HG03521 (cell line): ENCODE measurements at regions not wholly inside any gene's neighbourhood (a gene's known extent, or its start where the extent isn't known, plus 50 kb on each side); places are given as distances from the start of the nearest gene placed in this dataset.
"Not testable (repeated sequence)": the region's sequence is repeated elsewhere in the genome, so short reads cannot be mapped to it uniquely, and the experiment has no call there.

Source experiments
- ATAC-seq: cut with Tn5 transposase; IDR thresholded peaks from one replicate; pipeline ENCODE4 v1.9.1; 2021; ENCODE audit warnings: mild to moderate bottlenecking, moderate library complexity; ENCODE audit not compliant: unreplicated experiment

- no peak for ATAC-seq
Measured at GRCh38 chr11:109964487-109964886, 128.7 kb upstream of the ZC3H12C start.

DNA sequence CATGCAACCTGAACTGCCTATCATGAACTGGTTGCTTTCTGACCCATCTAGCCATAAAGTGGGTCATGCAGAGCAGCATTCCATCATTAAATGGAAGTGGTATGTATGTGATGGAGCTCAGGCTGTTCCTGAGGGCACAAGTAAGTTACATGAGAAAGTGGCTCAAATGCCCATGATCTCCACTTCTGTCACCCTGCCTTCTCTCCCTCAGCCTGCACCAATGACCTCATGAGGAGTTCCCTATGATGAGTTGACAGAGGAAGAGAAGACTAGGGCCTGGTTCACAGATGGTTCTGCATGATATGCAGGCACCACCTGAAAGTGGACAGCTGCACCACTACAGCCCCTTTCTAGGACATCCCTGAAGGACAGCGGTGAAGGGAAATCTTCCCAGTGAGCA lies 127.7 kb upstream of the ZC3H12C start:
- not testable (repeated sequence) for ATAC-seq

DNA sequence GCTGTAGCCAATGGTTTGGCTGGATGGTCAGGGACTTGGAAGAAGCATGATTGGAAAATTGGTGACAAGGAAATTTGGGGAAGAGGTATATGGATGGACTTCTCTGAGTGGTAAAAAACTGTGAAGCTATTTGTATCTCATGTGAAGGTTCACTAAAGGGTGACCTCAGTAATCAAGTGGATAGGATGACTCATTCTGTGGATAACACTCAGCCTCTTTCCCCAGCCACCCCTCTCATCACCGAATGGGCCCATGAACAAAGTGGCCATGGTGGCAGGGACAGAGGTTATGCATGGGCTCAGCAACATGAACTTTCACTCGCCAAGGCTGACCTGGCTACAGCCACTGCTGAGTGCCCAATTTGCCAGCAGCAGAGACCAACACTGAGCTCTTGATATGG lies 127.3 kb upstream of the ZC3H12C start:
- not testable (repeated sequence) for ATAC-seq

DNA sequence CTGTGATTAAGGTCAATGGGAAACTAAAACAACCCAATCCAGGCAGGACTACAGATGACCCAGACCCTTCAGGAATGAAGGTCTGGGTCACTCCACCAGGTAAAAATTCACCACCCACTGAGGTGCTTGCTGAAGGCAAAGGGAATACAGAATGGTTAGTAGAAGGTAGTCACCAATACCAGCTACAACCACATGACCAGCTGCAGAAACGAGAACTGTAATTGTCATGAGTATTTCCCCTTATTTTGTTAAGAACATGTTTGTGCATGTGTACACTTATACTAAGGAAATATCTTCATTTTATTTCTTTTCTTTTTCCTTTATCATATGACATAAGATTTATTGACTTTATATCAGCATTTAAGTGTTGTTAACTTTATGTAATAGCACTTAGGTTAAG lies 126.1 kb upstream of the ZC3H12C start:
- ATAC-seq = not testable (repeated sequence)

GRCh38 chr11:109968299-109968698 lies 124.9 kb upstream of the ZC3H12C start:
- ATAC-seq = no peak

- no peak for ATAC-seq
Measured at GRCh38 chr11:109968781-109969180, 124.4 kb upstream of the ZC3H12C start.

- peak; percentile 44 for ATAC-seq
Measured at GRCh38 chr11:109970516-109971183, 122.5 kb upstream of the ZC3H12C start.

DNA sequence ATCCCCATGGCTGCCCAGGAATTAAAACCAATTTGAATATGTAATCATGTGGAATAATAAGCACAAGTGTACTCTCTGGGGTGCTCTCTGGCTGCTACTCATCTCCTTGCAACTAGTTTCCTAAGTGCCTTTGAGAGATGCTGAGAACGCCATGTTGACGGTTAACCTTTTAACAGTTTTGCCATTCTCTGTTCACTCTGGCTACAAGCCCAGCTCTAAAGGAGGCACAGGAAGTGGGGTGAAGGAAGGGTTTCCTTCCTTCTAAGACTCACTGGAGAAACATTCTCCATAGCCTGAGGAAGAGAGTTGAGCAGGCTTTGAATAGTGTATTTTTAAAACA lies 122.0 kb upstream of the ZC3H12C start:
- ATAC-seq = no peak

DNA sequence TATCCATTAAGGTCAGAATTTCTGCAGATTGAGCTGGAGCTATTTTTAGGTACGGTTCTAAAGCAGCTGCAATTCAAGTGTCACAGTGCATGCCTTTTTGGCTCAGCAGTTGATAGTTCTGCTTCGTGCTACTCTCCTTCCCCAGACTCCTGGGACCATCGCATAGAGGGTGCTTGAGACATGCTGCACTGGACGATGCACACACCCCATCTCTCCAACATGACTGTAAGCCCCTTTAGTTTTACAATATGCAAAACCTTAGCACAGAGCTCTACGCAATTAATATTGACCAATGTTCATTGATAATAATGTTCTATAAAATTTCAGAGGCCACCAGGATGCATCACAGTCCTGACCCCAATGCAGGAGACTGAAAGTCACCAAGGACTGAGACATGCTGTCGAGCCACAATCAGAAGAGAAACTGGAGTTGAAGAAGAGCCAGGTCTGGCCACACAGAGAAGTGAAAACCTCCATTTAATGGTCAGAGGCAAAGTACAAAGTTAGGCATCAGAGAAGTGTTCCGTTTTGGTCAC lies 120.9 kb upstream of the ZC3H12C start:
- ATAC-seq = peak; percentile 79

DNA sequence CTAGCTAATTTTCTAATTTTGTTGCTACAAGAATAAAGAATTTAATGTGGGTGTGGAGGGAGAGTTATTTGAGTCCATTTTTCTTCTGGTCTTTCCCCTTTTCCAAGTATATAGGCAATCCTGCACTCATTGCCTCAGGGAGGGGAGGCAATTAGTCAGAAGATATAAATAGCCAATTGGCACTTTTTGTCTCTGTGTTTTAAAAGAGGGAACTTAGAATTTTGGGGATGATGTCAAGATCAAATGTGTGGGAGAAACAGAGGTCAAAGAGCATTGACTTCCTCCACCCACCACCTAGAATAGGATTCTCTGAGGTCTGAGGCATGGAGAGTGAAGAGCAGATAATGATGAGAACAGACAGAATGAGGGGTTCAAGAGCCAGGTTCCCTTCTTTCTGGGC lies 120.3 kb upstream of the ZC3H12C start:
- no peak for ATAC-seq

- ATAC-seq = no peak
Measured at GRCh38 chr11:109973486-109973885, 119.7 kb upstream of the ZC3H12C start.

DNA sequence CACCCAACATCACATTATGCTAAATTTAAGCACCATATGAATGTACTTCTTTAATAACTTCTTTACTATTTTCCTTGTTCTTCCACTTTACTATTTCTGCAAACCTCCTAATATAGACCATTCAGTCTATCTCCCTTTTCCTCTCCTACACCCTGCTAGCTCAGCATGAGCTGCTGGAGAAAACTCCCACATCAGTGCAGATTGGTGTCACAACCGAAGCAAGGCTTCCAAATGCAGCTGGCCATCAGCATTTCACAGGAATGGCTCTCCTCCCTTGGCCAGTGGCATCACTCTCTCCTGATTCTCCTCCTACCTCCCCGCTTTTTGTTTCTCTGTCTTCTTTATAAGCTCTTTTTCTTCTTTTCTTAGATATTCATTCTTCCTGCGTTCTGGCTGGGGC lies 118.7 kb upstream of the ZC3H12C start:
- no peak for ATAC-seq

- no peak for ATAC-seq
Measured at GRCh38 chr11:109978895-109979294, 114.3 kb upstream of the ZC3H12C start.

GRCh38 chr11:109981031-109981636 lies 112.1 kb upstream of the ZC3H12C start:
- no peak for ATAC-seq

- ATAC-seq = no peak
Measured at GRCh38 chr11:109983358-109983757, 109.8 kb upstream of the ZC3H12C start.

DNA sequence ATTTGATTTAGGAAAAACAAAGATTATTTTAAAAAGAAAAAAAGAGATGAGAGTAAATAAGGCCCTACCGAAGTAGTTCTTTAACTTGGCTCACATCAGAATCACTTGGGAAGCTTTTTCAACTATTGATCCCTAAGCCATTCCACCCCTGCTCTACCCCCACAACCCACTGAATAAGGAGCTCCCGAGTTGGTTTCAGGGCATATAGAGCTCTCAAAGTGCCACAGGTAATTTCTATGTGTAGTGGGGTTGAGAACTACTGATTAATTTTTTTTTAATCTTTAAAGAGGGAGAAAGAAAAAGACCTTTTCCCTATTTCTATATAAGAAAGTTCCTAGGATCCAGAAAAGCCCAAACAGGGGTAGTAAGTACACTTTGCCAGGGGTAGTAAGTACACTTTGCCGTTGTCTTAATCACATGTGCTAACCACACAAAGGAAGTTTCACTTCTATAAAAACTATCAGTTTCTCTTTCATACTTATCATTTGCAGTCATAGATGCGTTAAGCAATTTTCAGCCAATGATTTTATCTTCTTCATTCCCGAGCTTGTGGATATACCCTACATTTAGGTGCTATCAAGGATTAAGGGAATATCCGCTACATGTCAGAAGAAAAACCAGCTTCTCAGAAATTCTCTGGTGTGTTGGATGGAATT lies 108.4 kb upstream of the ZC3H12C start:
- peak; percentile 97 for ATAC-seq

GRCh38 chr11:109986488-109986887 lies 106.7 kb upstream of the ZC3H12C start:
- no peak for ATAC-seq

GRCh38 chr11:109991835-109992234 lies 101.4 kb upstream of the ZC3H12C start:
- ATAC-seq = no peak

- no peak for ATAC-seq
Measured at GRCh38 chr11:109993786-109994185, 99.4 kb upstream of the ZC3H12C start.

DNA sequence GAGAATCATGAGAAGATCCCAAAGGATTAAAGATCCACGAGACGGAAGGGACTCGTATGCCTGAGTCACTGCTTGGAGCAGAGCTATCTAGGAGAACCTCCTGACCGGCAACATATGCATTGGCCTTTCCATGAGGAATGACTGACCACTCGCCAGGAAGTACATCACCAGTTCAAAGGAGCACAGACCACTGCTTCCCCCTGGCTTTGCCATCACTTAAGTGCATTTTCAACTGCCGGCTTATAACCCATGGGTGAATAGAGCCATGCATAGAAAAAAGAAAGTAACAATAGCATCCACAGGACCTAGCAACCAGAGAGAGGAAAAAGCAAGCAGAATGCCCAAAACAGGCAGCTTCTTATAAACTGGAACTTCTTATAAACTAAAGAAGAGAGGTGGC lies 98.3 kb upstream of the ZC3H12C start:
- ATAC-seq = no peak

DNA sequence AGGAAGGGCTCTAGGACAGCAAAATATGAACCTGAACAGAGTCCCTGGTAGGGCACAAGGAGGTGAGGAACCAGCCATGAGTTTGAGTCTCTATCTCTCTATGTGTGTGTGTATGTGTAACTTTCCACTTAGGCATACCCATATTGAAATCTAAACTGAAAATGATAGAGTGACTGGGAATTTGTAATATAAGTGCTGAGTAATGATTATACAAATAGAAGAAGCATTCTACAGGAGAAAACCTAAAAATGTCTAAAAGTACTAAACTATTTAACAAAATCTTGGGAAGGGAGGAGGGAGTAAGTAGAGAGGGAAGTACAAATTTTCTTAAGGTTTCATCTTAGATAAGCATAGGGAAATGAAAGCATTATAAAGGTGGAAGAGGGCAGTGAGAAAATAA lies 97.1 kb upstream of the ZC3H12C start:
- no peak for ATAC-seq

GRCh38 chr11:109998921-109999320 lies 94.3 kb upstream of the ZC3H12C start:
- ATAC-seq = no peak
